ENCODE measurements at regions not wholly inside any gene's neighbourhood (a gene's known extent, or its start where the extent isn't known, plus 50 kb on each side); places are given as distances from the start of the nearest gene placed in this dataset.
A peak's percentile ranks its signal among the peaks of the same experiment; 100 is the strongest.

DNA sequence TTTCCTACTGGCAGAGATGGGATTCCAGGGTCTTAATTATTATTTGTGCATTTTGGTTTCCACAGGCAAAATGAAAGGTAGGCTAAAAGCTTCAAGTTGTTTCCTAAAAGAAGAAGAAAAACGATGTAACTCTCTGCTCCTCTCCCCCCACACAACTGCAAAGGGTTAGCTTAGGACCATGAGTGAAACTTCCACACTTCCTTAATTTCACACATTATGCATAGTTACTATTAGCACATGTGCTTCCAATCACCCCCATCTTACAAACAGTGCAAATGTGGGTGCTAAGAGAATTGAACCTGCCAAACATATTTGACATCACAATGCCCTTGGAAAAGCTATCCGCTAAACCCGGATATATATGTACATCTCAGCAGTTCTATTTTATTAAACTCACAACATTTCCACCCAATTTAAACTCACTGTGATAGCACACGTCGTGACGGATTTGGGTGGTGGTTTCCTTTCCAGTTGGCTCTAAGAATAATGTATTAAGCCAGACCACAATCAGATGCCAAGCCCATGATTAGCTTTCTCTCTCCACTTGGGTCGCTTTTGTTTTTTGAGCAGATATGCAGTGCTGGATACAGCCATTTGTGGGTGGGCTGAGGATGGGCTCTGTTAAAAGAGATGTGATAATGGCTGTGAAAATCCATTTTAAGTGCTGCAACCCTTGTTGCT, 245.0 kb upstream of the POU2AF2 start:
- ATAC-seq (ENCODE audit: insufficient read depth, low FRiP score) = no peak
- no peaks in the 10 kb centered on the region for H3K9me3 ChIP-seq (ENCODE audit: control insufficient read depth in 4 of 4, insufficient read depth in 3 of 4, low read length in 3 of 4)
- 74 to 81% methylated on average over 7 of the region's 7 CpGs for WGBS, 2 donors
- TF ChIP-seq, protein P1, sequence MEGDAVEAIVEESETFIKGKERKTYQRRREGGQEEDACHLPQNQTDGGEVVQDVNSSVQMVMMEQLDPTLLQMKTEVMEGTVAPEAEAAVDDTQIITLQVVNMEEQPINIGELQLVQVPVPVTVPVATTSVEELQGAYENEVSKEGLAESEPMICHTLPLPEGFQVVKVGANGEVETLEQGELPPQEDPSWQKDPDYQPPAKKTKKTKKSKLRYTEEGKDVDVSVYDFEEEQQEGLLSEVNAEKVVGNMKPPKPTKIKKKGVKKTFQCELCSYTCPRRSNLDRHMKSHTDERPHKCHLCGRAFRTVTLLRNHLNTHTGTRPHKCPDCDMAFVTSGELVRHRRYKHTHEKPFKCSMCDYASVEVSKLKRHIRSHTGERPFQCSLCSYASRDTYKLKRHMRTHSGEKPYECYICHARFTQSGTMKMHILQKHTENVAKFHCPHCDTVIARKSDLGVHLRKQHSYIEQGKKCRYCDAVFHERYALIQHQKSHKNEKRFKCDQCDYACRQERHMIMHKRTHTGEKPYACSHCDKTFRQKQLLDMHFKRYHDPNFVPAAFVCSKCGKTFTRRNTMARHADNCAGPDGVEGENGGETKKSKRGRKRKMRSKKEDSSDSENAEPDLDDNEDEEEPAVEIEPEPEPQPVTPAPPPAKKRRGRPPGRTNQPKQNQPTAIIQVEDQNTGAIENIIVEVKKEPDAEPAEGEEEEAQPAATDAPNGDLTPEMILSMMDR (IDR thresholded peaks at IDR 0.05; ENCODE audit: control extremely low read depth, extremely low read depth) = no peak
- DNase-seq = peak; percentile 43 to 91 (median 85)
- H3K27me3 ChIP-seq (ENCODE audit: control insufficient read depth in 3 of 3, insufficient read depth in 3 of 3, low read length in 2 of 3) = no peaks in the 10 kb centered on the region
- no peak overlapping the region for H3K4me3 ChIP-seq
- H3K36me3 ChIP-seq (ENCODE audit: control insufficient read depth in 4 of 4, insufficient read depth in 4 of 4, low read length in 4 of 4) = no peaks in the 10 kb centered on the region
- H3K9ac ChIP-seq (ENCODE audit: insufficient read depth in 1 of 2, low read length in 2 of 2) = no peak overlapping the region
- H3K4me1 ChIP-seq (ENCODE audit: control insufficient read depth in 5 of 5, insufficient read depth in 5 of 5, low read length in 5 of 5) = peaks cover 0 to 24% (median 3%) of the 10 kb centered on the region in 5 donors
- no peak overlapping the region for H3K27ac ChIP-seq (ENCODE audit: low read depth in 1 of 2, low read length in 1 of 2)

DNA sequence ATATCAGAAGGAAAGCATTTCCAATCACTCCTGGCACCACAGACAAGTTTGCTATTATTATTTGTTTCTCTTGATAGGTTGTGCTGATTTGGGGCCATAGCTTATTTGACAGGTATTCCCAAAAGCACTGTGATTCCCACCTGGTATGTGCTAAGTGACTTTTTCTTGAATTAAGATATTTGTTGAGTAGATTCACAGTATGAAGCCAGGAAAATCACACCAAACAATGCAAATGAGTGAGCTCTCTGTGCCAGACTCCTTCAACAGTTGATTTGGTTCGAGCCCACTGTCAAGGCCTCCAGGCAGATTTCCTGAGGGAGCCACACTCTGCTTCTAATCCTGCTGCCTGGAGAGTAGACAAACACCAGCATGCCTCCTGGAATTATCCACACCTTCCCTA, 253.0 kb upstream of the POU2AF2 start:
- H3K4me3 ChIP-seq = no peak overlapping the region
- no peak for ATAC-seq (ENCODE audit: insufficient read depth, low FRiP score)
- no peak for DNase-seq
- no peaks in the 10 kb centered on the region for H3K36me3 ChIP-seq (ENCODE audit: control insufficient read depth in 4 of 4, insufficient read depth in 4 of 4, low read length in 4 of 4)
- no peak overlapping the region for H3K9ac ChIP-seq (ENCODE audit: insufficient read depth in 1 of 2, low read length in 2 of 2)
- 79 to 95% methylated on average over 1 of the region's 1 CpG for WGBS, 2 donors
- peaks cover 0 to 15% (median 0%) of the 10 kb centered on the region in 5 donors for H3K4me1 ChIP-seq (ENCODE audit: control insufficient read depth in 5 of 5, insufficient read depth in 5 of 5, low read length in 5 of 5)
- no peaks in the 10 kb centered on the region for H3K9me3 ChIP-seq (ENCODE audit: control insufficient read depth in 4 of 4, insufficient read depth in 3 of 4, low read length in 3 of 4)
- no peak overlapping the region for H3K27ac ChIP-seq (ENCODE audit: low read depth in 1 of 2, low read length in 1 of 2)
- TF ChIP-seq, protein P1 (IDR thresholded peaks at IDR 0.05; ENCODE audit: control extremely low read depth, extremely low read depth) = no peak
- no peaks in the 10 kb centered on the region for H3K27me3 ChIP-seq (ENCODE audit: control insufficient read depth in 3 of 3, insufficient read depth in 3 of 3, low read length in 2 of 3)

DNA sequence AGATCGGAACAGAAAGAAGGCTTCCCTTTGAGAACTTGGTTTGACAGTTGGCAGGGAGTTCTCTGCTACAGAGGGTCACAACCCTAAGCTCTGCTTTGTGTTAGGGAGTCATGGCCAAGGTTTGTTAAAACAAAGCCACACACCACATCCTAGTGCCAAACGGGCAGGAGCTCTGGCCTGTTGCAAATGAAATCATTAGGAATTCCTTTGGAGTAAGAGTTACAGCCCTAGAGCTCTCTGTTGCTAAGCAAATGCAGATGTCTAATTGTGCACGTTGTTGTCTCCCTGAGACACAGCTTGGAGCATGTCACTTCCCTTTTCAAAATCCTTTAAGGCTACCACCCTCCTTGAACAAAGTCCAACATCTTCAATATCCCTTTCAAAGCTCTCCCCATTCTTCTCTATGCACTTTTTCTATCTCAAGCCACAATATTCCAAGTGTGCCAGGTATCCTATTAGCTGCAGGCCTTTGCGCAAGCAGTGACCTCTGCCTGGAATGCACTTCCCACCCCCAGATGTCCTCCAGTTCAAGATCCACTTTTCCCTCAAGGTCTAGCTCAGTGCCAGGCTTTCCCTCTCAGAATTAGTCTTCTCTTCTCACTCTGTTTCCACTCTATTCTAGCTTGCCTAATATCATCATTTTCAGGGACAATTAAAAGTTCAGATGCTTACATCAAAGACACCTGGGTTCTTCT, 253.7 kb upstream of the POU2AF2 start:
- H3K27me3 ChIP-seq (ENCODE audit: control insufficient read depth in 3 of 3, insufficient read depth in 3 of 3, low read length in 2 of 3) = no peaks in the 10 kb centered on the region
- peak in 1 of 3 donors; percentile 40 for DNase-seq
- no peak overlapping the region for H3K4me3 ChIP-seq
- no peak overlapping the region for H3K27ac ChIP-seq (ENCODE audit: low read depth in 1 of 2, low read length in 1 of 2)
- H3K9me3 ChIP-seq (ENCODE audit: control insufficient read depth in 4 of 4, insufficient read depth in 3 of 4, low read length in 3 of 4) = no peaks in the 10 kb centered on the region
- no peak for ATAC-seq (ENCODE audit: insufficient read depth, low FRiP score)
- no peak overlapping the region for H3K9ac ChIP-seq (ENCODE audit: insufficient read depth in 1 of 2, low read length in 2 of 2)
- H3K4me1 ChIP-seq (ENCODE audit: control insufficient read depth in 5 of 5, insufficient read depth in 5 of 5, low read length in 5 of 5) = peaks cover 0 to 15% (median 0%) of the 10 kb centered on the region in 5 donors
- H3K36me3 ChIP-seq (ENCODE audit: control insufficient read depth in 4 of 4, insufficient read depth in 4 of 4, low read length in 4 of 4) = no peaks in the 10 kb centered on the region
- 68 to 77% methylated on average over 4 of the region's 4 CpGs for WGBS, 2 donors
- TF ChIP-seq, protein P1 (IDR thresholded peaks at IDR 0.05; ENCODE audit: control extremely low read depth, extremely low read depth) = no peak
